SKM-1 (cell line): ENCODE measurements at regions not wholly inside any gene's neighbourhood (a gene's known extent, or its start where the extent isn't known, plus 50 kb on each side); places are given as distances from the start of the nearest gene placed in this dataset.
"Not testable (repeated sequence)": the region's sequence is repeated elsewhere in the genome, so short reads cannot be mapped to it uniquely, and the experiment has no call there.

ENCODE experiments used
- DNase-seq: peaks from one replicate; lab custom pipeline; 2025; ENCODE audit not compliant: unreplicated experiment; lab: John Stamatoyannopoulos, UW

- DNase-seq: not testable (repeated sequence)
These were observed 234.6 kb upstream of the CASK start for GRCh38 chrX:42157923-42158322.

DNA sequence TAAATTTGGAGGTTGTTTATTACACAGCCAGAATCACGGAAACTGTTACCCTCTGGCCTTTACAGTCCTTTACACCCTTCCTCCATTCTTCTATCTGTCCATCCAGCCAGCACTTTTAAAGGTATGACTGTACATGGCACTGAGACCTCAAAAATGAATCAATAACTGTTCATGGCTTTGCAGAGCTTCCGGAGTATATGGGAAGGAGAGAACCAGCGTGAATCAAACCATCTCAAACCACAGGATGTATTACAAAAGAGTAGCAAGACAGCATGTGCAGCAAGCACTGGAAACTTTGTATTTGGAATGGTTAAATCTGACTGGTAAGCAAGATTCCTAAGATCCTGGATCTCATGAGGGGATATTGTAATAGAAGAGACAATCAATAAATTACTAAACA is 228.5 kb upstream of the CASK start:
- DNase-seq: no peak

- no peak for DNase-seq
These were observed 226.4 kb upstream of the CASK start for GRCh38 chrX:42149765-42150164.

DNA sequence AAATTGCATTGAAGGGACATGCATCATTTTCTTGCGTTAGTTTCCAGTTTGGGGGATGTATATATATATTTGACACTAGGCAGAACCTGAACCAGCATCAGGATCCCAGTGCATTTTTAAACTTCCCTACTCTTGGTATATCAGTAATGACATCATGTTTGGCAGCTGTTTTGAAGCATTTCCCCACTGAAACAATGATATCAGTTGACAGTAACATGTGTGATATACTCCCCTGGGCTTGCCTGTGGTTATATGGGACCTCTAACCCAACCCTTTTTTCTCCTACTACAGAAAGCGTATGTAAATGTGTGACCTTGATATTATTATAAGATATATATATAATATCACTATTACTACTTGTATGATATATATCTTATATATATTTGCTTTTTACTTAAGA is 225.9 kb upstream of the CASK start:
- DNase-seq: no peak

DNA sequence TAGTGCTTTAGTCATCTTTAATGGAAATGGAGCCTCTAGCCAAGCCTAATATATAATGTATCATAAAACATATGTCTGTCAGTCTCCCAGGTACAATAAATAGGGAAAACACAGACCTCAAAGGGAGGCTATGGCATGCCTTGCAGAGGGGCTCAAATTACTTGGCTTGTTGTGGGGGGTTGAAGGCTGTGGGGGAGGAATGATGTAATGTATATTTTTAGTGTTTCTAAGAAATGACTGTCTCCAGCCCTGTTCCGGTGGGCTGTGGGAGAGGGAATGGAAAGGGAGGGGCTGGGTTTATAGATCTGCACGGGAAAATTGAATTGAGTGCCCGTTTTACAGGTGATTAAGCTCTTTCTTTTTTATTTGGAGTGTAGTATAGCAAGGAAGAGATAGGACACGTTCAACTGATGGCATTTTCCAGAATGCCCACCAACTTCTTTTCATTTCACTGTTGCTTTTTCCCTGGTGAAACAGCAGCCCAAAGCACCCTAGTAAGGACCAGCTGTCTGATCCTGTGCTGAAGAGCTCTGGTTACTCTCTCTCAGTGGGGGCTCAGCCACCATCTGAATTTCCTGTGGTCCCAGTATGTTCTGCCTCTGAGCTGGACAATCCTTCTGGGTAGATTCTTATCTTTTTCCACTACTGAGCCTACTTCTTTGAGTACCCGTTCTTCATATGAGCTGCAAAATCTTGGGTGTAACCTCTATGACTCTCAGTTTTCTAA is 220.7 kb upstream of the CASK start:
- DNase-seq: no peak

DNA sequence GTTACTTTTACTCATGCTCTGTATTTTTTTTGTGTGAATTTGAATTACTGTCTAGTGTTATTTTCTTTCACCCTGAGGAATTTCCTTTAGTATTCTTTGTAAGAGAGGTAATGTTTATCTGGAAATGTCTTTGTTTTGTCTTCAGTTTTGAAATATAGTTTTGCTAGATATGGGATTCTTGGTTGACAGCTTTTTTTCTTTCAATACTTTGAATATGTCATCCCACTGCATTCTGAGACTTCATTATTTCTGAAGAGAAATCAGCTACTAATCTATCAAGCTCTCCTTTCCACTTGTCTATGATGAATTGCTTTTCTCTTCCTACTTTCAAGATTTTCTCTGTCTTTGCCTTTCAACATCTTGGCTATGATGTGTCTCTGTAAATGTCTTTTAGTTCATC is 217.0 kb upstream of the CASK start:
- DNase-seq: no peak

GRCh38 chrX:42135583-42136228 is 212.4 kb upstream of the CASK start:
- no peak for DNase-seq

DNA sequence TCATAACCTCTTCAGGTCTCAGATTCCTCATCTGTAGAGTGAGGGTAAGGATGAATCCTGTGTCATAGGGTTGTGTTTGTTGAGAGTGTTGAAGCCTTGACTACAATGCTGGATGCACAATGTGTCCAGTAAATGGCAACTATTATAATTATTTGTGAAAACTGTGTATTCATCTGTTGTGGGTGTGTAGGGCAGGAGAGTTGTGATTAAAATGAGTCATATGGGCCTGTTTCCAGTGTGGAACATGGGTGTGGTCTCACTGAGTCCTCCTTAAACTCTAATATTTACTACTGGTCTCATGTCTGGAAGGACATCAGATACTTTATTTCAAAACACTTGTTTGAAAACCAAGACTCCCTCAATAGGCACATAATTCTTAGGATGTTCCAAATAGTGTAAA is 208.5 kb upstream of the CASK start:
- DNase-seq: no peak

DNA sequence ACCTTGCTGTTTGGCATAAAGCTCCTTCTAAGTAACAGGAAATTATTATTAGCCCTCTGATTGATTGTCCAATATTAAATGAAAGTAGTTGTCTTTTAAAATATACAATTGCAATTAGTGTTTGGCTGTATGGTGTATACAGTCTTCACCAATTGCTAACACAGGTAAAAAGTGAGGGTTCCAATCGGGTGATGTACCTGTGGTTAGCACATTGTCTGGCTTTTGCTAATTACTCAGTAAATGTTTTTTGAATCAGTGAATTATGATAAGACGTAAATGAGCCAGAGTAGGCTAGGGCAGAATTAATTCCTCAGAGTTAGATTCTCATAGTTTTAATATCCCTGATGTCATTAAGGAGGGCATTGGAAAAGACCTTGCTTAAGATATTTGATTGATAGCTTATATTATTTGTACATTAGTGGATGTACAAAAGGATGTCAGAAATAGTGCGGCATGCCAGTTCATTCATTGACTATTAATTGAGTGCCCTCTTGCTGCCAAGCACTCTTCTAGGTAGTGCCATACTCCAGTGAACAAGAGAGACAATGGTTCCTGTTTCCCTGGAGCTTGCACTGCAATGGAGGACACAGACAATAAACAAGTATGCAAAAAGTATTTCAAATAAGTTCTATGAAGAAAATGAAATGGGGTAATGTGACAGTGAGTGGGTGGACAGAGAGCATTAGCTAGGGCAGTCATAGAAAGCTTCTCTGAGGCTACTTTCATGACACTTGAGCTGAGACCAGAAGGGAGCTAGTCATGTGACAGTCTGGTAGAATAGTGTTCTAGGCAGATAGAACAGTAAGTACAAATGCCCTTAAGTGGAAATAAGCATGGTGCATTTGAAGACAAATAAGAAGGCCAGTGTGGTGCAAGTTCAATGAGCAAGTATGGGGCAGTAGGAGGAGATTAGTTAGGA is 205.9 kb upstream of the CASK start:
- DNase-seq: no peak

GRCh38 chrX:42128587-42128986 is 205.2 kb upstream of the CASK start:
- no peak for DNase-seq

GRCh38 chrX:42128020-42128419 is 204.7 kb upstream of the CASK start:
- no peak for DNase-seq

- DNase-seq: no peak
These were observed 204.2 kb upstream of the CASK start for GRCh38 chrX:42127563-42127962.

- DNase-seq: no peak
These were observed 200.0 kb upstream of the CASK start for GRCh38 chrX:42123369-42123768.

- no peak for DNase-seq
These were observed 195.7 kb upstream of the CASK start for GRCh38 chrX:42119076-42119475.

DNA sequence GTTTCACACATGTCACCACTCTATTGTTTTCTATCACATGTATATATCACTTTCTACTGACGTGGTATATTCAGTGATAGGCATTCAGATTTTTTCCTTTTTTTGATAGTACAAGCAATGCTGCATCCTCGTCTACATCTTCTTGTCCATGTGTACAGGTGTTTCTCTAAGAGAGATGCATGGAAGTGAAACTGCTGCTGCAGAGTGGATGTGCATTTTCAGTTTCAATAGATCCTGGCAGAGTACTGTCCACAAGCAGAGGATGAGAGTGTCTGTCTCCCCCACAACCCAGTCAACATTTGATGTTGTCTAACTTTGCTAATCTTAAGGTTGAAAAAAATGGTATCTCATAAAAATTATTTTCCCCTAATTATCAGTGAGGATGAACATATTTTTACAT is 194.0 kb upstream of the CASK start:
- DNase-seq: no peak

DNA sequence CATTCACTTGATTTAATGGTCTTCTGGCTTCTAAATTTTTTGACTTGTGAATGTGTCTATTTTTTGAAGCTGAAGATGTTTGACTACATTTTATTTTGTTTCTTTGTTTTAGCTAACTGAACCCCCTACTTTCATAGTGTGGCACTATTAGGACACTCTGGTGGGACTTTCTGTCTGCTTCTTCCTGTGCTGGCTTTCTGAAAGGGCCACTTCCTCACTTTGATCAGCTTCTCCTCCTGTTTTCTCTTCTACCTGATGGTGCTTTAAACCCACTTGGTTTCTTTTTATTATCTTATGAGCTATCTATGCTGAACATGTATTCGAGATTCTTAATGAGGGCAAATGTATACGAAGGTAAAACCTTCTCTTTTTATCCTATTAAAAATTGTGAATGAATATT is 186.1 kb upstream of the CASK start:
- no peak for DNase-seq

GRCh38 chrX:42107495-42108488 is 184.4 kb upstream of the CASK start:
- no peak for DNase-seq

GRCh38 chrX:42106556-42106955 is 183.2 kb upstream of the CASK start:
- DNase-seq: no peak

- no peak for DNase-seq
These were observed 179.4 kb upstream of the CASK start for GRCh38 chrX:42102586-42103282.

DNA sequence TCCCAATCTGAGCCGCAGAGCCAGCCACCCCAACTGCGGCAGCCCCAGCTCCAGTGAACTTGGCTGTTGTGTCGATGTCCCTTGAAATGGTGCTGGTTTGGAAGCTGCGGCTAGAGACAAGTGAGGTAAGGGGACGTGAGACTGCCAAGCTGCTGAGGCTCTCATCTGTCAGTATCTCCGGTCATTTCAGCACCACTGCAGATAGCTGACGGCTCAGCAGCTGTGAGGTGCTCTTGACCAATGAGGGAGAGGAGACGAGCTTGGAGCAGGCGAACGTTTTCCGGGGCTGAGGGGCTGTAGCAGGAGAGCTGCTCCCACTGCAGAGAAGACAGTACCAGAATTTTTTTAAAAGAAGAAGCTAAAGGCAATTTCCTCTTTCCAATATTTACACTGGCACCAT is 175.5 kb upstream of the CASK start:
- DNase-seq: no peak
